ENCODE measurements at regions not wholly inside any gene's neighbourhood (a gene's known extent, or its start where the extent isn't known, plus 50 kb on each side); places are given as distances from the start of the nearest gene placed in this dataset.

DNA sequence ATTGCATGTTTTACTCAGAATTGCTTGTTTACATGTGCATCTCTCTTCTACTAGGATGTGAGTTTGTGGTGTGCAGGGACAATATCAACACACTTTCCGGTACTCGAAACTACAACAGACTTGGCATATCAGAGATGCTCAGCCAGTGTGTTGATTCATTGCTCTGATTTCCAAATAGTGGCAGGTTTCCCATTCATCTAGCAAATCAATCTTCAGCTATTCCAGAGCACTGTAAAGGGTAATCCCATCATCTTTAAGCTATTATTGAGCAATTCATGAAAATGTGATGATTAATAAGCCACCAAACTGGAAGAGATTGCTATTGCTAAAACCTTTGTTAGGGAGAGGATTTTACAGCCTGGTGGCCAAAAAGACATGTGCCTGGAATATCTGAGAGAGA, 574.2 kb upstream of the CPEB2 start:
- Histone ChIP-seq H3K27ac (no peak overlapping the region), H3K4me3 (no peak overlapping the region), H3K27me3 (replicated peaks; ENCODE audit: insufficient read depth) (no peaks in the 10 kb centered on the region), H3K36me3 (no peaks in the 10 kb centered on the region), H3K4me1 (replicated peaks) (no peaks in the 10 kb centered on the region), H3K9me3 (no peaks in the 10 kb centered on the region)
- intact Hi-C loops (cut with DNase I), result no loop called here
- 92% methylated on average over 2 of the region's 2 CpGs for WGBS
- no peak for DNase-seq (ENCODE audit: low spot score)
- TF ChIP-seq POLR2A (IDR thresholded peaks at IDR 0.05) (no peak), POLR2AphosphoS5 (IDR thresholded peaks at IDR 0.05) (no peak), CTCF (IDR thresholded peaks at IDR 0.05) (no peak)

DNA sequence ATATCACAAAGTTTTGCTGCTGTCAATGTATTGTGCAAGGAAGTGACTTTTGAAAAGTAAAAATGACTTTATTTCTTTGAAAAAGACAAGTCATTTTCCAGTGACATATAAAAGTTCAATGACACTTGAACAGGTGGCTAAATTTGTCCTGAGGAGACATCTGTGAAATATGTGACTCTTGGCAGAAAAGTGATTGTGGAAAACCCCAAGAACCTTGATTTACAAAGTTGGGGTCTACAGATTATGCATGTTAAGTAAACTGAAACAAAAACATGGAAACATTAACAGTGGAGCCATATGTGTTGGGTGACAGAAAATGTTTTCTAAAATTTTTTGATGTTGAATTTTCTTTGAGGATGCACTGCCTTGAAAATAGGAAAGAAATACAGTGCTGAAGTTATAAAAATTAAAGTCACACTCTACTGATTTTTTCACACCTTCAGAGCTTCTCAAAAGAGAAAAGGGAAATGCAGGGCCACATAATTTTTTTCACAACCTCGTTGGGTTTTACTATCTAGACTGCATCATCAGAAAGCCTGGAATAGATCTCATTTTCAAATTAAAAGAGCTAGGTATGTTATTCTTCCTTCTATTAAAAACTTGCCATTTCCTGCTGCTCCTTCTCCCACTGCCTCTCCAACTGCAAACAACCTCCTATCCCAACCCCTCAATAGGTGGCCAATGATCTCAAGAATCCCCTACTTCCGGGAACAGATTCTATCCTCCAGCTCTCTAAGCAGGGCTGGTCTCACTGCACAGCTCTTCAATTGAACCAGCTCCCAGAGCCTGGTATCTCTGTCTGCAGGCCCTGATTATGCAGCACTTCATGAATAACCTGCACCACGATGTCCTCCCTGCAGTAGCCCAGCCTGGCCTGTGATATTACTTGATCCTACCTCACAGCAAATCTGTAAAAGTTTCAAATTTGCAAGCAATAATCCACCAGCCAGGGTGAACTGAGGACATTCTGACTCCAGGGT, 570.8 kb upstream of the CPEB2 start:
- Histone ChIP-seq H3K36me3 (no peaks in the 10 kb centered on the region), H3K4me3 (no peak overlapping the region), H3K9me3 (no peaks in the 10 kb centered on the region), H3K27ac (no peak overlapping the region), H3K4me1 (replicated peaks) (no peaks in the 10 kb centered on the region), H3K27me3 (replicated peaks; ENCODE audit: insufficient read depth) (no peaks in the 10 kb centered on the region)
- WGBS, result 35% methylated on average over 3 of the region's 3 CpGs
- TF ChIP-seq CTCF (IDR thresholded peaks at IDR 0.05), result no peak
- intact Hi-C loops (cut with DNase I), result no loop called here
- DNase-seq (ENCODE audit: low spot score), result no peak

GRCh38 chr4:14434483-14434882, 567.8 kb upstream of the CPEB2 start:
- H3K27ac ChIP-seq, result no peak overlapping the region
- intact Hi-C loops (cut with DNase I), result no loop called here
- H3K4me3 ChIP-seq, result no peak overlapping the region
- no peaks in the 10 kb centered on the region for H3K27me3 ChIP-seq (replicated peaks; ENCODE audit: insufficient read depth)
- no peak for TF ChIP-seq CTCF (IDR thresholded peaks at IDR 0.05)
- no peak for TF ChIP-seq POLR2AphosphoS5 (IDR thresholded peaks at IDR 0.05)
- TF ChIP-seq POLR2A (IDR thresholded peaks at IDR 0.05), result no peak
- H3K36me3 ChIP-seq, result no peaks in the 10 kb centered on the region
- no peaks in the 10 kb centered on the region for H3K9me3 ChIP-seq
- DNase-seq (ENCODE audit: low spot score), result no peak
- no peaks in the 10 kb centered on the region for H3K4me1 ChIP-seq (replicated peaks)
- 49% methylated on average over 2 of the region's 2 CpGs for WGBS

GRCh38 chr4:14434916-14435315, 567.4 kb upstream of the CPEB2 start:
- intact Hi-C loops (cut with DNase I), result no loop called here
- WGBS, result 83% methylated on average over 2 of the region's 3 CpGs
- H3K27ac ChIP-seq, result no peak overlapping the region

More at GRCh38 chr4:14434916-14435315, 567.4 kb upstream of the CPEB2 start:
- no peak for DNase-seq (ENCODE audit: low spot score)
- no peaks in the 10 kb centered on the region for H3K4me1 ChIP-seq (replicated peaks)
- TF ChIP-seq POLR2AphosphoS5 (IDR thresholded peaks at IDR 0.05) (no peak), CTCF (IDR thresholded peaks at IDR 0.05) (no peak), POLR2A (IDR thresholded peaks at IDR 0.05) (no peak)
- H3K9me3 ChIP-seq, result no peaks in the 10 kb centered on the region
- no peaks in the 10 kb centered on the region for H3K36me3 ChIP-seq
- H3K27me3 ChIP-seq (replicated peaks; ENCODE audit: insufficient read depth), result no peaks in the 10 kb centered on the region
- H3K4me3 ChIP-seq, result no peak overlapping the region
